Stimulated activated CD8-positive, alpha-beta memory T cell treated with anti-CD3 and anti-CD28 coated beads, Interleukin-2, amount 100 ng/mL, for 48 hours (primary cell): ENCODE measurements at regions not wholly inside any gene's neighbourhood (a gene's known extent, or its start where the extent isn't known, plus 50 kb on each side); places are given as distances from the start of the nearest gene placed in this dataset.
"Not testable (repeated sequence)": the region's sequence is repeated elsewhere in the genome, so short reads cannot be mapped to it uniquely, and the experiment has no call there.

Experiments
- DNase-seq, 2 donors: peaks; one replicate each; pipeline ENCODE4 v3.0.0-alpha.2; 2020; ENCODE audit warnings: low read depth in 2 of 2

- DNase-seq = no peak
These were observed 322.4 kb upstream of the CLEC14A start for GRCh38 chr14:38578278-38578681.

GRCh38 chr14:38567703-38568102 is 311.8 kb upstream of the CLEC14A start:
- DNase-seq = no peak

- no peak for DNase-seq
These were observed 305.8 kb upstream of the CLEC14A start for GRCh38 chr14:38561657-38562056.

GRCh38 chr14:38559711-38560110 is 303.8 kb upstream of the CLEC14A start:
- DNase-seq = no peak

- DNase-seq = not testable (repeated sequence)
These were observed 301.5 kb upstream of the CLEC14A start for GRCh38 chr14:38557391-38557790.

GRCh38 chr14:38556252-38556651 is 300.4 kb upstream of the CLEC14A start:
- DNase-seq = no peak

GRCh38 chr14:38554026-38554425 is 298.1 kb upstream of the CLEC14A start:
- no peak for DNase-seq

- no peak for DNase-seq
These were observed 297.7 kb upstream of the CLEC14A start for GRCh38 chr14:38553586-38553985.

- no peak for DNase-seq
These were observed 293.7 kb upstream of the CLEC14A start for GRCh38 chr14:38549564-38549963.

- no peak for DNase-seq
These were observed 292.1 kb upstream of the CLEC14A start for GRCh38 chr14:38547961-38548490.

GRCh38 chr14:38546932-38547551 is 291.1 kb upstream of the CLEC14A start:
- no peak for DNase-seq

GRCh38 chr14:38544776-38545175 is 288.9 kb upstream of the CLEC14A start:
- no peak for DNase-seq

- not testable (repeated sequence) for DNase-seq
These were observed 288.0 kb upstream of the CLEC14A start for GRCh38 chr14:38543851-38544250.

GRCh38 chr14:38538053-38538452 is 282.2 kb upstream of the CLEC14A start:
- not testable (repeated sequence) for DNase-seq

GRCh38 chr14:38536376-38537038 is 280.6 kb upstream of the CLEC14A start:
- no peak for DNase-seq

GRCh38 chr14:38528582-38528981 is 272.7 kb upstream of the CLEC14A start:
- DNase-seq = no peak

- DNase-seq = no peak
These were observed 271.6 kb upstream of the CLEC14A start for GRCh38 chr14:38527502-38527878.

- DNase-seq = no peak
These were observed 271.1 kb upstream of the CLEC14A start for GRCh38 chr14:38526826-38527501.

GRCh38 chr14:38524636-38525509 is 269.0 kb upstream of the CLEC14A start:
- no peak for DNase-seq

- DNase-seq = no peak
These were observed 266.8 kb upstream of the CLEC14A start for GRCh38 chr14:38522724-38523123.

- DNase-seq = no peak
These were observed 265.7 kb upstream of the CLEC14A start for GRCh38 chr14:38521591-38521990.

GRCh38 chr14:38517426-38517825 is 261.5 kb upstream of the CLEC14A start:
- DNase-seq = no peak
